NCI-H2081 (cell line): ENCODE measurements at regions not wholly inside any gene's neighbourhood (a gene's known extent, or its start where the extent isn't known, plus 50 kb on each side); places are given as distances from the start of the nearest gene placed in this dataset.
"Not testable (repeated sequence)": the region's sequence is repeated elsewhere in the genome, so short reads cannot be mapped to it uniquely, and the experiment has no call there.

ENCODE experiments used
- DNase-seq, 2 experiments: peaks; one replicate each; lab custom pipeline; 2025; lab: John Stamatoyannopoulos, UW

- no peak for DNase-seq
These were observed 465.4 kb upstream of the GRID2 start for GRCh38 chr4:91838181-91838861.

GRCh38 chr4:91840359-91840758, 463.4 kb upstream of the GRID2 start:
- DNase-seq, result peak; percentile 54 to 87

- DNase-seq, result no peak
These were observed 457.5 kb upstream of the GRID2 start for GRCh38 chr4:91846233-91846632.

- DNase-seq, result no peak
These were observed 452.3 kb upstream of the GRID2 start for GRCh38 chr4:91851456-91851855.

- DNase-seq, result no peak
These were observed 415.8 kb upstream of the GRID2 start for GRCh38 chr4:91887926-91888325.

- DNase-seq, result not testable (repeated sequence)
These were observed 412.5 kb upstream of the GRID2 start for GRCh38 chr4:91891217-91891616.

GRCh38 chr4:91894006-91894405, 409.8 kb upstream of the GRID2 start:
- no peak for DNase-seq

GRCh38 chr4:91904556-91904955, 399.2 kb upstream of the GRID2 start:
- DNase-seq, result no peak

GRCh38 chr4:91909963-91910362, 393.8 kb upstream of the GRID2 start:
- DNase-seq, result no peak

- DNase-seq, result no peak
These were observed 389.5 kb upstream of the GRID2 start for GRCh38 chr4:91914176-91914804.

GRCh38 chr4:91916219-91916618, 387.5 kb upstream of the GRID2 start:
- DNase-seq, result no peak

- DNase-seq, result no peak
These were observed 379.1 kb upstream of the GRID2 start for GRCh38 chr4:91924625-91925024.

- DNase-seq, result no peak
These were observed 368.5 kb upstream of the GRID2 start for GRCh38 chr4:91935217-91935616.

- DNase-seq, result peak; percentile 5 to 39
These were observed 367.5 kb upstream of the GRID2 start for GRCh38 chr4:91936311-91936710.

- no peak for DNase-seq
These were observed 345.8 kb upstream of the GRID2 start for GRCh38 chr4:91957963-91958362.

GRCh38 chr4:91958596-91958995, 345.2 kb upstream of the GRID2 start:
- DNase-seq, result peak; percentile 3 to 43

- DNase-seq, result no peak
These were observed 342.3 kb upstream of the GRID2 start for GRCh38 chr4:91961504-91961903.

- no peak for DNase-seq
These were observed 340.3 kb upstream of the GRID2 start for GRCh38 chr4:91963486-91963885.

- no peak for DNase-seq
These were observed 338.6 kb upstream of the GRID2 start for GRCh38 chr4:91965166-91965565.

- no peak for DNase-seq
These were observed 330.1 kb upstream of the GRID2 start for GRCh38 chr4:91973479-91974153.

GRCh38 chr4:91984466-91984865, 319.3 kb upstream of the GRID2 start:
- DNase-seq, result no peak

- no peak for DNase-seq
These were observed 313.9 kb upstream of the GRID2 start for GRCh38 chr4:91989914-91990313.

GRCh38 chr4:91990726-91991125, 313.0 kb upstream of the GRID2 start:
- DNase-seq, result no peak
